HG03432 (cell line): ENCODE measurements at regions not wholly inside any gene's neighbourhood (a gene's known extent, or its start where the extent isn't known, plus 50 kb on each side); places are given as distances from the start of the nearest gene placed in this dataset.
A peak's percentile ranks its signal among the peaks of the same experiment; 100 is the strongest.
"Not testable (repeated sequence)": the region's sequence is repeated elsewhere in the genome, so short reads cannot be mapped to it uniquely, and the experiment has no call there.

Experiments used
- ATAC-seq: cut with Tn5 transposase; IDR thresholded peaks from one replicate; pipeline ENCODE4 v1.9.1; 2021; ENCODE audit warnings: mild to moderate bottlenecking, moderate library complexity; ENCODE audit not compliant: unreplicated experiment

DNA sequence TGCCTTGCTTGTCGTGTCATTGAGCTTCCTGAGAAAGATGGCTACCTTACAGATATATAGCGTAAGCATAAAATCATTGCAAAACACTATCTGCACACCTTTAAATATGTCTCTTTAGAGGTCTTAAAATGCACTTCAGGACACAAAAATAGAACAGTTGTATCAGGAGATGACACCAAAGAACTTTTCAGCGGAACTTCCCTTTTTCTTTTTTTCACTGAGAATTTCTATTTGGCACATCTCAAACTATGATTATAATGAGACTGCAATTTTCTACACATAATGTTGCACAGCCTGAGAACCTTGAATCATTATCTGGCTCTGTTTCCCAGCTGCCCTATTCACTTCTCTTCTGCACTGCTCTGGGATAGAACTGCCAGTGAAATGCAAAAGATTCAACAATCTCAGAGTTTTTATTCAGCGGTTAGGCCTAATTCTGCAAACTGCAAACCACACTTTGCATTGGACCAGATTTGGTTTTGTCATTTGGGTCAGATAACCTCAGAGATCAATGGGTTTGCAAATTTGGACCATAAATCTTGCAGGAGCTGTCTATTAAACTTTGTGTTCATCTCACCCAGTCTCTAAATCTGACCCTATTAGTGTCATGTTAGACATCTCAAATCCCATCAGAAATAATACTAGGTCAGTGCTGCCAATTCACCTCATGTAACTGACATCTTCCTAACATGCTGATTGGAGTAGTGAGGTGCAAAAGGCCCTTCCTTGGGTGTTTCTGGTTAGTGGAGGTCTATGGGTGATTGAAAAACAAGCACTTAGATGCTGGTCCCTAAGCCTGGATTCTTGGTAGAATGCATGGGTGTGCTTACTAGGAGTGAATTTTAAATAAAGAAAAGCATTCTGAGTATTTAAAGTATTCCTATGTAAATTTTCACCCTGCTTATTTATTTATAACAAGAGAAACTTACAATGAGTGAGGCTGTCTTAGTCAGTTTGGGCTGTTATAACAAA, 382.7 kb downstream of the UTRN start:
- ATAC-seq: no peak

- ATAC-seq: not testable (repeated sequence)
These were observed 385.1 kb downstream of the UTRN start for GRCh38 chr6:144670259-144670658.

DNA sequence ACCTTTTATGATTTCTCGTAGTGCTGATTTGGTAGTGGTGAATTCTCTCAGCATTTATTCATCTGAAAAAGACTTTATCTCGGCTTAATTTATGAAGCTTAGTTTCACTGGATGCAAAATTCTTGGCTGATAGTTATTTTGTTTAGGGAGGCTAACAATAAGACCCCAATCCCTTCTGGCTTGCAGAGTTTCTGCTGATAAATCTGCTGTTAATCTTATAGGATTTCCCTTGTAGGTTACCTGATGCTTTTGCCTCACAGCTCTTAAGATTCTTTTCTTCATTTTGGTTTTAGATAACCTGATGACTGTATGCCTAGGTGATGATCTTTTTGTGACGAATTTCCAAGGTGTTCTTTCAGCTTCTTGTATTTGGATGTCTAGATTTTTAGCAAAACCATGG, 388.7 kb downstream of the UTRN start:
- ATAC-seq: no peak

GRCh38 chr6:144675231-144675861, 390.2 kb downstream of the UTRN start:
- ATAC-seq: peak; percentile 75

DNA sequence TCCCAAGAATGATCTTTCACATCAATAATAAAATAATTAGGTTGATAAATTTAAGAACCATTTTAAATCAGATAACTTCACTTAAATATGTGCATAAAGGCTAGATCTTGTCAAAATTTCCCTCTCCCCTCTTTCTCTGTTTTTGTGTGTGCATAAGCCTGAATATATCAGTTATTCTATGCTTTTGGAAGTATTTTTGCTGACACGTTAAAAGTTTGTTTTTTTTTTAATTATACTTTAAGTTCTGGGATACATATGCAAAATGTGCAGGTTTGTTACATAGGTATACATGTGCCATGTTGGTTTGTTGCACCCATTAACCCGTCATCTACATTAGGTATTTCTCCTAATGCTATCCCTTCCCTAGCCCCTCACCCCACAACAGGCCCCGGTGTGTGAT, 391.2 kb downstream of the UTRN start:
- ATAC-seq: not testable (repeated sequence)

DNA sequence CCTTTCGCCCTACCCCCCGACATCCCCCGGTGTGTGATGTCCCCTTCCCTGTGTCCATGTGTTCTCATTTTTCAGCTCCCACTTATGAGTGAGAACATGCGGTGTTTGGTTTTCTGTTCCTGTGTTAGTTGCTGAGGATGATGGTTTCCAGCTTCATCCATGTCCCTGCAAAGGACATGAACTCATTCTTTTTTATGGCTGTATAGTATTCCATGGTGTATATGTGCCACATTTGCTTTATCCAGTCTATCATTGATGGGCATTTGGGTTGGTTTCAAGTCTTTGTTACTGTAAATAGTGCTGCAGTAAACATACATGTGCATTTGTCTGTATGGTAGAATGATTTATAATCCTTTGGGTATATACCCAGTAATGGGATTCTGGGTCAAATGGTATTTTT, 392.1 kb downstream of the UTRN start:
- ATAC-seq: not testable (repeated sequence)

DNA sequence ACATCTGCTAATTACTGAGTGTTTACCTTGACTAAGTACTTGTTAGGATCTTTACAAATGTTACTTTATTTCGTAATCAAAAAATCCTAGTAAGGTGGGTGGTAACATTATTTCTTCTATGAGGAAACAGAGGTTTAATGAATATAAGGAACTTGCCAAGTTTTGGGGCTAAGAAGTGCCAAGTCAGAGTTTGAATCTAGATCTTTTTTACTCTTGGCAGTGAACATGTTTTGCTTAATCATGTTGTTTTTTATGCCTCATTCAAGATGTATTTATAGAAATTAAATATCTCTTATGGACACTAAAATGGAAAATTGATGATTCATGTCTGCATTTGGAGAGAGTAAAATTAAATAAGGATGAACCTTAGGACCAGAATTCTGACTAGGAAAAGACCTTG, 393.7 kb downstream of the UTRN start:
- ATAC-seq: no peak

GRCh38 chr6:144681334-144681733, 396.2 kb downstream of the UTRN start:
- ATAC-seq: no peak

- no peak for ATAC-seq
These were observed 398.3 kb downstream of the UTRN start for GRCh38 chr6:144683216-144684070.

DNA sequence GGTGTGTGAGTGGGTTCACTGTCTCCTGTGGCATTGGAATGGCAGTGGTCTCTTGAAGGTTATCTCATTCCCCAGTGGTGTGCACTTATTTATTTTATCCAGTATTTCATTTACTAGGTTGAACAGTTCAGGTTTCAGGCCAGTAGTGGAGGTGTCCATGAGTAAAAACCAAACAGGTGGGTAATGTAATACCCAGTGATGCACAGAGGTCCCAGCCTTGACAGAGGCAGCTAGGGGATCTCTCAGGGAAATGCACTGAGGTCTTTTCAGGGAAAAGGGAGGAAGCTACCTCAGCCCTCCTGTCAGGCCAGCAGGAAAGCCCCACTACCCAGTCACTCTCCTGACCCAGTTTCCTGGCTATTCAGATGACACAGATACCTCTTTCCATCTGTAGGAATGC, 403.6 kb downstream of the UTRN start:
- no peak for ATAC-seq

DNA sequence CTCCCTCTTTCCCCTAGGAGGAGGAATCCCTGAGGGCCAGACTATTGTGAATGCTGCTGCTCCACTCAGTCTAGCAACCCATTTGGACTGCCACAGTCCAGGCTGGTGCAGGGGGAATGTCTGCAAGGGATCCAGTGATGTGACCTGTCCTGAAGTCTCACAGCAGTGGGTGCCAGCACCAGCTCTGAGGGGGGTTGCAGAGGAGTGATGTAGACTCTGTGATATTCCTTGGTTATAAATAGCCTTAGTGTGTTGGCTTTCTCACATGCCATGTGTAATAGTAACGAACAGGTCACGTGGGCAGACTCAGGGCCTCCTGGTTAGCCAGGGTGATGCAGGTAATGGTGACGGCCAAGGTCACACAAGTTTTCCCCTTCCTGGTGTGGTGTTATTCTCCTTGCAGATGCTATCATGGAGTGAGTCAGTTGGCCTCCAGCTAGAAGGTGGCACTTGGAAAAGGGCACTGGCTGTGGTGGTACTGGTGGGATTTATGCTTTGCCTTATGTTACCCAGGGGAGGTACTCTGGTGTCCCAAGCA, 404.4 kb downstream of the UTRN start:
- ATAC-seq: no peak

GRCh38 chr6:144690133-144690532, 405.0 kb downstream of the UTRN start:
- ATAC-seq: no peak

- no peak for ATAC-seq
These were observed 405.5 kb downstream of the UTRN start for GRCh38 chr6:144690666-144691065.

DNA sequence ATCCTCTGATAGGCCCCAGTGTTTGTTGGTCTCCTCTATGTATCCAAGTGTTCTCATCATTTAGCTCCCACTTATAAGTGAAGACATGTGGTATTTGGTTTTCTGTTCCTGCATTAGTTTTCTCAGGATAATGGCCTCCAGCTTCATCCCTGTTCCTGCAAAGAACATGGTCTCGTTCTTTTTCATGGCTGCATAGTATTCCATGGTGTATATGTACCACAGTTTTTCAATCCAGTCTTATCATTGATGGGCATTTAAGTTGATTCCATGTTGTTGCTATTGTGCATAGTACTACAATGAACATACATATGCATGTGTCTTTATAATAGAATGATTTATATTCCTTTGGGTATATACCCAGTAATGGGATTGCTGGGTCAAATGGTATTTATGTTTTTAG, 406.9 kb downstream of the UTRN start:
- ATAC-seq: not testable (repeated sequence)

DNA sequence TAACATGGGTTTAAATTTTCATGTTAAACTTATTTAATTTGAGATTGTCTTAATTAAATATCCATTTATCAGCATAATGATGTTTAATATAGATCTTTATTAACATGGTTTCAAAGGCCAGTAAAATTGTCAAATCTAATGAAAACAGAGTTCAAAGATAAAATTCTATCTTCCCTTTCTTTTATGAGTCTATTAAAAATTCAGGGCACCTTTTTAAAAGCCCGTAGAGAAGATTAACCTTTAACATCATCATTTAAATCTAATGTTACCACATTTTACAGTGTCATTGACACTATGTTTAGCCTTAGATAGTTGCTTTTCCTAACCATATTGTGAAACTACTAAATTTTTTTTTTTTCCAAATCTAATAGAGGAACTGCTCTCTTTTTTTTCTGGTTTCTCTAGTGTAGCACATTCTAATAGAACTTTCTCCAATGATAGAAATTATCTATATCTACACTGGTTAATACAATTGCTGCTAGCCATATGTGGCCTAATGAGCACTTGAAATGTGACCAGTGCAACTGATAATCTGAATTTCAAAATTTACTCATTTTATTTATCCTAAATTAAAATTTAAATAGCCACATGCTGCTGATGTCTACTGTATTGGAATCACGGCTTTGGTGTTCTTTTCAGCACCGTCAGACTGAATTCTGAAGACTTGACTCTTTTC, 410.9 kb downstream of the UTRN start:
- no peak for ATAC-seq

- ATAC-seq: no peak
These were observed 411.7 kb downstream of the UTRN start for GRCh38 chr6:144696610-144697368.

GRCh38 chr6:144697369-144697760, 412.2 kb downstream of the UTRN start:
- no peak for ATAC-seq

GRCh38 chr6:144697801-144698200, 412.7 kb downstream of the UTRN start:
- ATAC-seq: no peak

DNA sequence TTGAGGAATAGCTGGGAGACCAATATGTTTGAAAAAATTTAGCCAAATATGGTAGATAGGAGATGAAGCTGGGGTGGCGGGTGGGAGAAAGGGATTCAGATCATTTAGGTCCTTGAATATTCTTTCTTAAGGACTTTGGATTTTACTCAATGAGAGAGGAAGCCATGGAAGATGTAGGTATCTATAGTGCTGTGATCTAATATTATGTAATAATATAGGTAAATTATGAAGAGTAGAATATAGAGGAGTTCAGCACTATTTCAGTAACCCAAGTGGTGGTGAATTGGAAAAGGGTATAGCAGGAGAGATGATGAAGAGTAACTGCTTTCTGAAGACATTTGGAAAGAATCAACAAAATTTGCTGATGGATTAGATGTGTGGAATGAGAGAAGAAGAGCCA, 417.6 kb downstream of the UTRN start:
- ATAC-seq: no peak

DNA sequence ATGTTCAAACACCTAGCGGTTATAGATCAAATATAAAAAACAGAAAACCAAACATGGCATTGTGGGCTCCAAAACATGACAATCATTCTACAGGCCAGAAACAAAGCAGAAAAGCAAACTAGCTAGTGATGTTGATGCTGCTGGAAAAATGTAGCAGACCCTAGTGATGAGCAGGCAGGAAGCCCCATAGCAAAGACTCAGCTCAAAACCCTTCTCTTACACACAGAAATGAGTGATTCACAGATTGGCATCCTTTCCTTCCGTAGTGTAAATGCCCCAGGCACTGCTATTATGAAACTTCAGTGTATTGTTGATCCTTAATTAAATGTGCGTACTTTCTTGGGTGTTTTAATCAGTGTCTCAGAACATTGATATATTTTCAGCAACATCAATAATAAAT, 425.1 kb downstream of the UTRN start:
- ATAC-seq: no peak
